IMR-90 (cell line): ENCODE measurements at regions not wholly inside any gene's neighbourhood (a gene's known extent, or its start where the extent isn't known, plus 50 kb on each side); places are given as distances from the start of the nearest gene placed in this dataset.

Experiments used
- ATAC-seq: fragments of 200-7000 bp; cut with Tn5 transposase; 2 replicates; pipeline ENCODE4 v1.9.1; 2020; ENCODE audit warnings: low read depth, mild to moderate bottlenecking, moderate library complexity
- BruUV-seq: library from RNA; stranded (reverse); fragments of 400-500 nt; replicated peaks from 2 replicates; lab custom pipeline; 2021; lab: Mats Ljungman, UMichigan
- CTCF ChIA-PET: fragments of 300-600 bp; formaldehyde crosslinking; extraction: SDS; loops from one replicate; lab custom pipeline; 2021; ENCODE audit warnings: antibody characterized with exemption; lab: Yijun Ruan, JAX
- POLR2A ChIA-PET: fragments of 300-600 bp; sonication (Branson Sonifier 250); formaldehyde crosslinking; loops from one replicate; lab custom pipeline; 2022; ENCODE audit warnings: antibody characterized with exemption; ENCODE audit not compliant: unreplicated experiment; lab: Charles Lee
- DNase-seq: peaks from one replicate; pipeline ENCODE4 v3.0.0; 2013
- H2AFZ ChIP-seq: replicated peaks from 2 replicates; pipeline ENCODE3; 2013; ENCODE audit warnings: low read length, mild to moderate bottlenecking; ENCODE audit not compliant: poor library complexity
- H2AK5ac ChIP-seq: 2 replicates; pipeline ENCODE4 v1.6.1; 2013; ENCODE audit warnings: low read depth, low read length, inconsistent platforms
- H2AK9ac ChIP-seq: replicated peaks from 2 replicates; pipeline ENCODE3; 2013; ENCODE audit warnings: mild to moderate bottlenecking, low read depth, low read length, moderate library complexity; ENCODE audit not compliant: poor library complexity
- H2BK120ac ChIP-seq: 2 replicates; pipeline ENCODE4 v1.6.1; 2013; ENCODE audit warnings: low read depth, low read length, inconsistent platforms
- H2BK15ac ChIP-seq: 3 replicates; pipeline ENCODE4 v1.6.1; 2013; ENCODE audit warnings: low read depth, low read length, inconsistent platforms
- H2BK20ac ChIP-seq: 2 replicates; pipeline ENCODE4 v1.6.1; 2013; ENCODE audit warnings: low read depth, mild to moderate bottlenecking, inconsistent platforms, low read length, moderate library complexity
- H2BK5ac ChIP-seq: 2 replicates; pipeline ENCODE4 v1.6.1; 2013; ENCODE audit warnings: mild to moderate bottlenecking, low read depth, low read length, inconsistent platforms; ENCODE audit not compliant: poor library complexity, severe bottlenecking
- H3K14ac ChIP-seq: replicated peaks from 2 replicates; pipeline ENCODE4 v1.6.1; 2013; ENCODE audit warnings: low read depth, low read length, inconsistent platforms
- H3K18ac ChIP-seq: 2 replicates; pipeline ENCODE4 v1.6.1; 2013; ENCODE audit warnings: low read depth, low read length, control low read depth
- H3K23ac ChIP-seq: 2 replicates; pipeline ENCODE4 v1.6.1; 2013; ENCODE audit warnings: low read depth, low read length, inconsistent platforms
- H3K27ac ChIP-seq: 2 replicates; pipeline ENCODE4 v1.5.1; 2013; ENCODE audit warnings: mild to moderate bottlenecking, control low read depth, low read length; ENCODE audit not compliant: insufficient read depth
- H3K27me3 ChIP-seq: 2 replicates; pipeline ENCODE4 v1.6.1; 2013; ENCODE audit warnings: low read length; ENCODE audit not compliant: control insufficient read depth, insufficient read depth
- H3K36me3 ChIP-seq: 2 replicates; pipeline ENCODE4 v1.6.1; 2013; ENCODE audit warnings: low read length, mixed read lengths; ENCODE audit not compliant: control insufficient read depth, insufficient read depth
- H3K4ac ChIP-seq: 2 replicates; pipeline ENCODE4 v1.6.1; 2013; ENCODE audit warnings: low read depth, low read length, inconsistent platforms
- H3K4me1 ChIP-seq: 2 replicates; pipeline ENCODE4 v1.6.1; 2013; ENCODE audit warnings: low read length, mixed read lengths; ENCODE audit not compliant: control insufficient read depth, insufficient read depth
- H3K4me2 ChIP-seq: 2 replicates; pipeline ENCODE4 v1.6.1; 2013; ENCODE audit warnings: low read depth, mild to moderate bottlenecking, control low read depth, low read length, moderate library complexity
- H3K4me3 ChIP-seq: 2 replicates; pipeline ENCODE4 v1.5.1; 2013; ENCODE audit warnings: low read depth, mild to moderate bottlenecking, control low read depth, low read length, moderate library complexity; ENCODE audit not compliant: insufficient read depth
- H3K56ac ChIP-seq: 2 replicates; pipeline ENCODE4 v1.6.1; 2013; ENCODE audit warnings: low read length, inconsistent platforms; ENCODE audit not compliant: insufficient read depth; ENCODE audit errors: extremely low read depth
- H3K79me1 ChIP-seq, 2 experiments: 2 replicates each; pipeline ENCODE4 v1.6.1; 2013; ENCODE audit warnings: low read length in 2 of 2, inconsistent platforms in 1 of 2, low read depth in 1 of 2
- H3K9ac ChIP-seq: 2 replicates; pipeline ENCODE4 v1.6.1; 2013; ENCODE audit warnings: low read depth, low read length, control low read depth
- H3K9me1 ChIP-seq: 2 replicates; pipeline ENCODE4 v1.6.1; 2013; ENCODE audit warnings: low read length, inconsistent platforms; ENCODE audit not compliant: insufficient read depth
- H3K9me3 ChIP-seq: 2 replicates; pipeline ENCODE4 v1.6.1; 2013; ENCODE audit warnings: low read length; ENCODE audit not compliant: control insufficient read depth, insufficient read depth
- H4K20me1 ChIP-seq: 2 replicates; pipeline ENCODE4 v1.6.1; 2013; ENCODE audit warnings: low read length, inconsistent platforms; ENCODE audit not compliant: insufficient read depth
- H4K5ac ChIP-seq: 2 replicates; pipeline ENCODE4 v1.6.1; 2013; ENCODE audit warnings: mild to moderate bottlenecking, low read depth, low read length, control low read depth
- H4K8ac ChIP-seq, 2 experiments: 2 replicates each; pipeline ENCODE4 v1.6.1; 2013; ENCODE audit warnings: low read depth in 2 of 2, low read length in 2 of 2, control low read depth in 1 of 2, inconsistent platforms in 1 of 2
- H4K91ac ChIP-seq: 2 replicates; pipeline ENCODE4 v1.6.1; 2013; ENCODE audit warnings: low read depth, low read length, inconsistent platforms; ENCODE audit not compliant: insufficient read depth
- CEBPB ChIP-seq: IDR thresholded peaks from 2 replicates; pipeline ENCODE4 v1.6.1; 2012; ENCODE audit warnings: low read depth, low read length, improper control_type of control experiment
- MAZ ChIP-seq: IDR thresholded peaks from 2 replicates; pipeline ENCODE4 v1.6.1; 2012; ENCODE audit warnings: low read depth, mild to moderate bottlenecking, low read length, improper control_type of control experiment, moderate library complexity, borderline replicate concordance
- USF2 ChIP-seq: fragments of 150-350 bp; IDR thresholded peaks from 2 replicates; pipeline ENCODE4 v1.6.1; 2017; ENCODE audit warnings: mild to moderate bottlenecking, antibody characterized with exemption, low read length, low read depth
- WGBS, 2 experiments: methylation state at CpG; one replicate each; pipeline versions ENCODE4 v1.1.5 to v1.1.7; 2013; ENCODE audit warnings: missing lambda C conversion rate in 2 of 2; ENCODE audit not compliant: insufficient read length in 1 of 2; ENCODE audit errors: extremely low coverage in 2 of 2; 5-methylcytosine and 5-hydroxymethylcytosine counted together
- dilution Hi-C: fragments of 300-500 bp; cut with HindIII; formaldehyde crosslinking; loops from one replicate; pipeline ENCODE4 v1.14.3; 2018; ENCODE audit warnings: low sequenced_read_pairs; ENCODE audit not compliant: unreplicated experiment
- in situ Hi-C: fragments of 300-500 bp; cut with MboI; formaldehyde crosslinking; loops from 3 replicates; pipeline ENCODE4 v1.14.3; 2019; ENCODE audit warnings: low sequenced_read_pairs, inconsistent platforms, mixed read lengths
- intact Hi-C: fragments of 100-400 bp; cut with micrococcal nuclease; formaldehyde crosslinking; loops from 2 replicates; pipeline ENCODE4 v1.10.0; 2022

GRCh38 chr4:163680386-163681098, 186.1 kb downstream of the TMA16 start:
- H2BK5ac ChIP-seq, result no peak overlapping the region
- POLR2A ChIA-PET, result no interaction called here
- H2BK20ac ChIP-seq, result no peak overlapping the region
- H2AFZ ChIP-seq, result no peak overlapping the region
- H3K4ac ChIP-seq, result no peak overlapping the region
- no peaks in the 10 kb centered on the region for H3K27me3 ChIP-seq
- ATAC-seq (no peak), DNase-seq (peak; percentile 19)
- WGBS, 2 experiments, result no CpG with 5 or more reads among the region's 1 CpG
- no peak overlapping the region for H3K14ac ChIP-seq
- no peaks in the 10 kb centered on the region for H3K9me1 ChIP-seq
- H3K27ac ChIP-seq, result no peak overlapping the region
- H3K9ac ChIP-seq, result no peak overlapping the region
- H2BK120ac ChIP-seq, result no peak overlapping the region
- H2AK9ac ChIP-seq, result no peak overlapping the region
- H2BK15ac ChIP-seq, result no peak overlapping the region
- no peak overlapping the region for H2AK5ac ChIP-seq
- H4K5ac ChIP-seq, result no peak overlapping the region
- no peak overlapping the region for H3K4me3 ChIP-seq
- no peak overlapping the region for H3K4me2 ChIP-seq
- no TSS peak for BruUV-seq
- H3K9me3 ChIP-seq, result no peaks in the 10 kb centered on the region
- H3K56ac ChIP-seq, result no peak overlapping the region
- dilution Hi-C loops, result loop anchor here (10.0 kb wide), 1 partner anchor 74 kb away; no protein-coding TSS in a partner anchor
- in situ Hi-C loops, result no loop called here
- intact Hi-C loops, result loop anchor here (2.0 kb wide), 1 partner anchor 126 kb away; no protein-coding TSS in a partner anchor
- no peak overlapping the region for H4K91ac ChIP-seq
- no peaks in the 10 kb centered on the region for H3K36me3 ChIP-seq
- H3K79me1 ChIP-seq, result no peaks in the 10 kb centered on the region
- CTCF ChIA-PET, result interaction anchor here (0.9 to 2.1 kb wide), 3 partner anchors 12 to 74 kb away, joined by 3 to 5 read pairs (median 5); no protein-coding TSS in a partner anchor
- H4K20me1 ChIP-seq, result no peaks in the 10 kb centered on the region
- H3K23ac ChIP-seq, result no peak overlapping the region
- peak; percentile 16; the same call in 1 of the 2 replicates for TF ChIP-seq CEBPB
- TF ChIP-seq USF2, result no peak
- no peak for TF ChIP-seq MAZ
- H3K18ac ChIP-seq, result no peak overlapping the region
- no peak overlapping the region for H4K8ac ChIP-seq
- H3K4me1 ChIP-seq, result no peaks in the 10 kb centered on the region
